IMR-90 (cell line): ENCODE measurements at regions not wholly inside any gene's neighbourhood (a gene's known extent, or its start where the extent isn't known, plus 50 kb on each side); places are given as distances from the start of the nearest gene placed in this dataset.

Source experiments
- ATAC-seq: fragments of 200-7000 bp; cut with Tn5 transposase; 2 replicates; pipeline ENCODE4 v1.9.1; 2020; ENCODE audit warnings: low read depth, mild to moderate bottlenecking, moderate library complexity
- BruUV-seq: library from RNA; stranded (reverse); fragments of 400-500 nt; replicated peaks from 2 replicates; lab custom pipeline; 2021; lab: Mats Ljungman, UMichigan
- CTCF ChIA-PET: fragments of 300-600 bp; formaldehyde crosslinking; extraction: SDS; loops from one replicate; lab custom pipeline; 2021; ENCODE audit warnings: antibody characterized with exemption; lab: Yijun Ruan, JAX
- POLR2A ChIA-PET: fragments of 300-600 bp; sonication (Branson Sonifier 250); formaldehyde crosslinking; loops from one replicate; lab custom pipeline; 2022; ENCODE audit warnings: antibody characterized with exemption; ENCODE audit not compliant: unreplicated experiment; lab: Charles Lee
- DNase-seq: peaks from one replicate; pipeline ENCODE4 v3.0.0; 2013
- H2AFZ ChIP-seq: replicated peaks from 2 replicates; pipeline ENCODE3; 2013; ENCODE audit warnings: low read length, mild to moderate bottlenecking; ENCODE audit not compliant: poor library complexity
- H2AK5ac ChIP-seq: 2 replicates; pipeline ENCODE4 v1.6.1; 2013; ENCODE audit warnings: low read depth, low read length, inconsistent platforms
- H2AK9ac ChIP-seq: replicated peaks from 2 replicates; pipeline ENCODE3; 2013; ENCODE audit warnings: mild to moderate bottlenecking, low read depth, low read length, moderate library complexity; ENCODE audit not compliant: poor library complexity
- H2BK120ac ChIP-seq: 2 replicates; pipeline ENCODE4 v1.6.1; 2013; ENCODE audit warnings: low read depth, low read length, inconsistent platforms
- H2BK15ac ChIP-seq: 3 replicates; pipeline ENCODE4 v1.6.1; 2013; ENCODE audit warnings: low read depth, low read length, inconsistent platforms
- H2BK20ac ChIP-seq: 2 replicates; pipeline ENCODE4 v1.6.1; 2013; ENCODE audit warnings: low read depth, mild to moderate bottlenecking, inconsistent platforms, low read length, moderate library complexity
- H2BK5ac ChIP-seq: 2 replicates; pipeline ENCODE4 v1.6.1; 2013; ENCODE audit warnings: mild to moderate bottlenecking, low read depth, low read length, inconsistent platforms; ENCODE audit not compliant: poor library complexity, severe bottlenecking
- H3K14ac ChIP-seq: replicated peaks from 2 replicates; pipeline ENCODE4 v1.6.1; 2013; ENCODE audit warnings: low read depth, low read length, inconsistent platforms
- H3K18ac ChIP-seq: 2 replicates; pipeline ENCODE4 v1.6.1; 2013; ENCODE audit warnings: low read depth, low read length, control low read depth
- H3K23ac ChIP-seq: 2 replicates; pipeline ENCODE4 v1.6.1; 2013; ENCODE audit warnings: low read depth, low read length, inconsistent platforms
- H3K27ac ChIP-seq: 2 replicates; pipeline ENCODE4 v1.5.1; 2013; ENCODE audit warnings: mild to moderate bottlenecking, control low read depth, low read length; ENCODE audit not compliant: insufficient read depth
- H3K27me3 ChIP-seq: 2 replicates; pipeline ENCODE4 v1.6.1; 2013; ENCODE audit warnings: low read length; ENCODE audit not compliant: control insufficient read depth, insufficient read depth
- H3K36me3 ChIP-seq: 2 replicates; pipeline ENCODE4 v1.6.1; 2013; ENCODE audit warnings: low read length, mixed read lengths; ENCODE audit not compliant: control insufficient read depth, insufficient read depth
- H3K4ac ChIP-seq: 2 replicates; pipeline ENCODE4 v1.6.1; 2013; ENCODE audit warnings: low read depth, low read length, inconsistent platforms
- H3K4me1 ChIP-seq: 2 replicates; pipeline ENCODE4 v1.6.1; 2013; ENCODE audit warnings: low read length, mixed read lengths; ENCODE audit not compliant: control insufficient read depth, insufficient read depth
- H3K4me2 ChIP-seq: 2 replicates; pipeline ENCODE4 v1.6.1; 2013; ENCODE audit warnings: low read depth, mild to moderate bottlenecking, control low read depth, low read length, moderate library complexity
- H3K4me3 ChIP-seq: 2 replicates; pipeline ENCODE4 v1.5.1; 2013; ENCODE audit warnings: low read depth, mild to moderate bottlenecking, control low read depth, low read length, moderate library complexity; ENCODE audit not compliant: insufficient read depth
- H3K56ac ChIP-seq: 2 replicates; pipeline ENCODE4 v1.6.1; 2013; ENCODE audit warnings: low read length, inconsistent platforms; ENCODE audit not compliant: insufficient read depth; ENCODE audit errors: extremely low read depth
- H3K79me1 ChIP-seq, 2 experiments: 2 replicates each; pipeline ENCODE4 v1.6.1; 2013; ENCODE audit warnings: low read length in 2 of 2, inconsistent platforms in 1 of 2, low read depth in 1 of 2
- H3K9ac ChIP-seq: 2 replicates; pipeline ENCODE4 v1.6.1; 2013; ENCODE audit warnings: low read depth, low read length, control low read depth
- H3K9me1 ChIP-seq: 2 replicates; pipeline ENCODE4 v1.6.1; 2013; ENCODE audit warnings: low read length, inconsistent platforms; ENCODE audit not compliant: insufficient read depth
- H3K9me3 ChIP-seq: 2 replicates; pipeline ENCODE4 v1.6.1; 2013; ENCODE audit warnings: low read length; ENCODE audit not compliant: control insufficient read depth, insufficient read depth
- H4K20me1 ChIP-seq: 2 replicates; pipeline ENCODE4 v1.6.1; 2013; ENCODE audit warnings: low read length, inconsistent platforms; ENCODE audit not compliant: insufficient read depth
- H4K5ac ChIP-seq: 2 replicates; pipeline ENCODE4 v1.6.1; 2013; ENCODE audit warnings: mild to moderate bottlenecking, low read depth, low read length, control low read depth
- H4K8ac ChIP-seq, 2 experiments: 2 replicates each; pipeline ENCODE4 v1.6.1; 2013; ENCODE audit warnings: low read depth in 2 of 2, low read length in 2 of 2, control low read depth in 1 of 2, inconsistent platforms in 1 of 2
- H4K91ac ChIP-seq: 2 replicates; pipeline ENCODE4 v1.6.1; 2013; ENCODE audit warnings: low read depth, low read length, inconsistent platforms; ENCODE audit not compliant: insufficient read depth
- CEBPB ChIP-seq: IDR thresholded peaks from 2 replicates; pipeline ENCODE4 v1.6.1; 2012; ENCODE audit warnings: low read depth, low read length, improper control_type of control experiment
- CHD1 ChIP-seq: IDR thresholded peaks from 2 replicates; pipeline ENCODE4 v1.6.1; 2012; ENCODE audit warnings: low read depth, low read length, improper control_type of control experiment
- CTCF ChIP-seq: conservative IDR thresholded peaks from 2 replicates; pipeline ENCODE4 v1.5.1; 2012; ENCODE audit warnings: mild to moderate bottlenecking, low read depth, low read length, improper control_type of control experiment
- ELK1 ChIP-seq: fragments of 150-350 bp; IDR thresholded peaks from 2 replicates; pipeline ENCODE4 v1.6.1; 2016; ENCODE audit warnings: low read depth, mild to moderate bottlenecking, low read length, moderate library complexity, borderline replicate concordance
- FOS ChIP-seq: fragments of 150-350 bp; IDR thresholded peaks from 2 replicates; pipeline ENCODE4 v1.6.1; 2016; ENCODE audit warnings: low read depth, low read length
- MAFK ChIP-seq: IDR thresholded peaks from 2 replicates; pipeline ENCODE4 v1.6.1; 2012; ENCODE audit warnings: low read depth, low read length, improper control_type of control experiment
- MAZ ChIP-seq: IDR thresholded peaks from 2 replicates; pipeline ENCODE4 v1.6.1; 2012; ENCODE audit warnings: low read depth, mild to moderate bottlenecking, low read length, improper control_type of control experiment, moderate library complexity, borderline replicate concordance
- MXI1 ChIP-seq: IDR thresholded peaks from 2 replicates; pipeline ENCODE4 v1.6.1; 2012; ENCODE audit warnings: low read depth, mild to moderate bottlenecking, low read length, moderate library complexity, borderline replicate concordance
- NFE2L2 ChIP-seq: fragments of 150-350 bp; IDR thresholded peaks from 2 replicates; pipeline ENCODE4 v1.6.1; 2016; ENCODE audit warnings: low read depth, mild to moderate bottlenecking, low read length
- POLR2A ChIP-seq: IDR thresholded peaks from 2 replicates; pipeline ENCODE4 v1.6.1; 2012; ENCODE audit warnings: mild to moderate bottlenecking, low read depth, low read length
- RAD21 ChIP-seq: IDR thresholded peaks from 2 replicates; pipeline ENCODE4 v1.6.1; 2012; ENCODE audit warnings: low read length, improper control_type of control experiment
- RCOR1 ChIP-seq: IDR thresholded peaks from 2 replicates; pipeline ENCODE4 v1.6.1; 2012; ENCODE audit warnings: mild to moderate bottlenecking, low read length, improper control_type of control experiment; ENCODE audit not compliant: insufficient replicate concordance
- RFX5 ChIP-seq: IDR thresholded peaks from 2 replicates; pipeline ENCODE4 v1.8.0; 2012; ENCODE audit warnings: low read depth, mild to moderate bottlenecking, low read length, moderate library complexity
- SMC3 ChIP-seq: fragments of 150-350 bp; IDR thresholded peaks from 2 replicates; pipeline ENCODE4 v1.6.1; 2016; ENCODE audit warnings: low read depth, mild to moderate bottlenecking, antibody characterized with exemption, low read length, moderate library complexity
- USF2 ChIP-seq: fragments of 150-350 bp; IDR thresholded peaks from 2 replicates; pipeline ENCODE4 v1.6.1; 2017; ENCODE audit warnings: mild to moderate bottlenecking, antibody characterized with exemption, low read length, low read depth
- WGBS, 2 experiments: methylation state at CpG; one replicate each; pipeline versions ENCODE4 v1.1.5 to v1.1.7; 2013; ENCODE audit warnings: missing lambda C conversion rate in 2 of 2; ENCODE audit not compliant: insufficient read length in 1 of 2; ENCODE audit errors: extremely low coverage in 2 of 2; 5-methylcytosine and 5-hydroxymethylcytosine counted together
- dilution Hi-C: fragments of 300-500 bp; cut with HindIII; formaldehyde crosslinking; loops from one replicate; pipeline ENCODE4 v1.14.3; 2018; ENCODE audit warnings: low sequenced_read_pairs; ENCODE audit not compliant: unreplicated experiment
- in situ Hi-C: fragments of 300-500 bp; cut with MboI; formaldehyde crosslinking; loops from 3 replicates; pipeline ENCODE4 v1.14.3; 2019; ENCODE audit warnings: low sequenced_read_pairs, inconsistent platforms, mixed read lengths
- intact Hi-C: fragments of 100-400 bp; cut with micrococcal nuclease; formaldehyde crosslinking; loops from 2 replicates; pipeline ENCODE4 v1.10.0; 2022

GRCh38 chr9:87214991-87215390 lies 267.7 kb upstream of the GAS1 start:
- no peak overlapping the region for H3K18ac ChIP-seq
- no peak overlapping the region for H2BK20ac ChIP-seq
- H2AK9ac ChIP-seq: no peak overlapping the region
- intact Hi-C loops (no loop called here), dilution Hi-C loops (no loop called here), in situ Hi-C loops (no loop called here)
- POLR2A ChIA-PET: interaction anchor here (0.5 kb wide), 1 partner anchor 935 kb away, joined by 4 read pairs; no protein-coding TSS in a partner anchor
- H2BK120ac ChIP-seq: no peak overlapping the region
- WGBS, 2 experiments: 82% methylated on average over 2 of the region's 3 CpGs; no CpG with 5 or more reads in 1 of the 2 experiments
- H3K4ac ChIP-seq: no peak overlapping the region
- peaks cover 2% of the 10 kb centered on the region; the same call in 1 of the 2 replicates for H3K27me3 ChIP-seq
- H3K4me3 ChIP-seq: no peak overlapping the region
- DNase-seq (no peak), ATAC-seq (no peak)
- H3K23ac ChIP-seq: no peak overlapping the region
- TF ChIP-seq MAZ (no peak), MXI1 (no peak), POLR2A (no peak), MAFK (no peak), CEBPB (no peak), RAD21 (no peak), FOS (no peak), CHD1 (no peak), CTCF (no peak), RCOR1 (no peak), ELK1 (no peak), USF2 (no peak), NFE2L2 (no peak), SMC3 (no peak), RFX5 (no peak)
- no peaks in the 10 kb centered on the region for H3K9me3 ChIP-seq
- no peak overlapping the region for H2AK5ac ChIP-seq
- no TSS peak for BruUV-seq
- no peak overlapping the region for H2BK5ac ChIP-seq
- H4K8ac ChIP-seq: no peak overlapping the region
- no peak overlapping the region for H3K27ac ChIP-seq
- no peak overlapping the region for H2AFZ ChIP-seq
- no peak overlapping the region for H3K9ac ChIP-seq
- H3K79me1 ChIP-seq: no peaks in the 10 kb centered on the region
- CTCF ChIA-PET: interaction anchor here (0.7 kb wide), 1 partner anchor 554 kb away, joined by 6 read pairs; no protein-coding TSS in a partner anchor
- H4K91ac ChIP-seq: no peak overlapping the region
- H3K36me3 ChIP-seq: no peaks in the 10 kb centered on the region
- H3K56ac ChIP-seq: no peak overlapping the region
- peaks cover 2% of the 10 kb centered on the region; the same call in 1 of the 2 replicates for H3K9me1 ChIP-seq
- no peak overlapping the region for H3K14ac ChIP-seq
- H4K20me1 ChIP-seq: no peaks in the 10 kb centered on the region
- peaks cover 3% of the 10 kb centered on the region; the same call in 1 of the 2 replicates for H3K4me1 ChIP-seq
- H4K5ac ChIP-seq: no peak overlapping the region
- H3K4me2 ChIP-seq: no peak overlapping the region
- H2BK15ac ChIP-seq: no peak overlapping the region
